BE2C (cell line): ENCODE measurements at regions not wholly inside any gene's neighbourhood (a gene's known extent, or its start where the extent isn't known, plus 50 kb on each side); places are given as distances from the start of the nearest gene placed in this dataset.
A peak's percentile ranks its signal among the peaks of the same experiment; 100 is the strongest.

Experiments
- DNase-seq: peaks from one replicate; pipeline ENCODE4 v3.0.0-alpha.2; 2020
- H3K27me3 ChIP-seq: fragments of 250-450 bp; sonication (Bioruptor Pico); 2 replicates; pipeline ENCODE4 v1.5.1; 2020; ENCODE audit warnings: mild to moderate bottlenecking
- H3K36me3 ChIP-seq: fragments of 250-450 bp; sonication (Bioruptor Pico); 2 replicates; pipeline ENCODE4 v1.5.1; 2020; ENCODE audit warnings: mild to moderate bottlenecking
- H3K4me1 ChIP-seq: fragments of 250-450 bp; sonication (Bioruptor Pico); 2 replicates; pipeline ENCODE4 v1.5.1; 2020
- H3K4me3 ChIP-seq: 2 replicates; pipeline ENCODE4 v1.5.1; 2011; ENCODE audit warnings: low read depth, low read length
- H3K9me3 ChIP-seq: fragments of 250-450 bp; sonication (Bioruptor Pico); 2 replicates; pipeline ENCODE4 v1.5.1; 2020
- TF ChIP-seq, protein P1 (sequence below): IDR thresholded peaks from 2 replicates; pipeline ENCODE4 v1.5.1; 2012; ENCODE audit warnings: mild to moderate bottlenecking, low read depth, low read length

DNA sequence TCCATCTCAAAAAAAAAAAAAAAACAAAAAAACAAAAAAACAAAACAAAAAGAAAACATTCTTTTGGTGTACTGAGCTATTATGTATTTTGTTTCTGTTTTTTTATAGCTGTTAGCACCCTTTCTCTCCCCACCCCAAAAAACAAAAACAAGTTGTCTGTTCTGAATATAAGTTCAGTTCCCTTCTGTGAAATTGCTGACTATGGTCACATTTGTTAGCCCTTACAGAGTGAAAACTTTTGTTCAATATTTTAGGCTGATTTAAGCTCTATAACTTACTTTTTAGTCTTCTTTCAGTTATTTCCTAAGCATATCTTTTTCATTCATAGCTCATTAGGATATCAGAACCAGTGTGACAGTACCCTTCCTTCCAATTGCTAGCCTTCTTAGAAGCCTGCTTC, 1056.6 kb upstream of the NCAM2 start:
- Histone ChIP-seq H3K4me1 (no peaks in the 10 kb centered on the region), H3K4me3 (no peak overlapping the region), H3K36me3 (no peaks in the 10 kb centered on the region), H3K9me3 (no peaks in the 10 kb centered on the region), H3K27me3 (no peaks in the 10 kb centered on the region)
- TF ChIP-seq, protein P1, sequence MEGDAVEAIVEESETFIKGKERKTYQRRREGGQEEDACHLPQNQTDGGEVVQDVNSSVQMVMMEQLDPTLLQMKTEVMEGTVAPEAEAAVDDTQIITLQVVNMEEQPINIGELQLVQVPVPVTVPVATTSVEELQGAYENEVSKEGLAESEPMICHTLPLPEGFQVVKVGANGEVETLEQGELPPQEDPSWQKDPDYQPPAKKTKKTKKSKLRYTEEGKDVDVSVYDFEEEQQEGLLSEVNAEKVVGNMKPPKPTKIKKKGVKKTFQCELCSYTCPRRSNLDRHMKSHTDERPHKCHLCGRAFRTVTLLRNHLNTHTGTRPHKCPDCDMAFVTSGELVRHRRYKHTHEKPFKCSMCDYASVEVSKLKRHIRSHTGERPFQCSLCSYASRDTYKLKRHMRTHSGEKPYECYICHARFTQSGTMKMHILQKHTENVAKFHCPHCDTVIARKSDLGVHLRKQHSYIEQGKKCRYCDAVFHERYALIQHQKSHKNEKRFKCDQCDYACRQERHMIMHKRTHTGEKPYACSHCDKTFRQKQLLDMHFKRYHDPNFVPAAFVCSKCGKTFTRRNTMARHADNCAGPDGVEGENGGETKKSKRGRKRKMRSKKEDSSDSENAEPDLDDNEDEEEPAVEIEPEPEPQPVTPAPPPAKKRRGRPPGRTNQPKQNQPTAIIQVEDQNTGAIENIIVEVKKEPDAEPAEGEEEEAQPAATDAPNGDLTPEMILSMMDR, result no peak
- no peak for DNase-seq

DNA sequence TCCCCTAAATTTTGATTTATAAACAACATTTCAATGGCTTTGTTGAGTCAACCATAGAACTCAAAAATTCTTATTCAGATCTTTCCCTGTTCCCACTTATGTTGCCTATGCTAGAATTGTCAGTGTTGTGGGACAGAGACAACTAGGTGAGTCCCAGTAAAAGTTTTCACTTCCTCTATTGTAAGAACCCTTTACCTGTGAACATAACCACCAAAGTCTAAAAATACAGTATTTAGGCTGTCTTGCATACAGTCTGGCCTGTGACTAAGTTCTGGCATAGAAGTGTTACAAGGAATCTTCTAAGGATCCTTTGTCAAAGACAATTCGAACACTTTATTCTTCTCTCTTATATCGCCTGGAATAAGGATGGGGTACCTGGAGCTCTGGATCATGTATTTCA, 1047.9 kb upstream of the NCAM2 start:
- Histone ChIP-seq H3K27me3 (no peaks in the 10 kb centered on the region), H3K9me3 (no peaks in the 10 kb centered on the region), H3K4me3 (no peak overlapping the region), H3K4me1 (peaks cover 5% of the 10 kb centered on the region; the same call in 1 of the 2 replicates), H3K36me3 (no peaks in the 10 kb centered on the region)
- TF ChIP-seq, protein P1, result no peak
- no peak for DNase-seq

DNA sequence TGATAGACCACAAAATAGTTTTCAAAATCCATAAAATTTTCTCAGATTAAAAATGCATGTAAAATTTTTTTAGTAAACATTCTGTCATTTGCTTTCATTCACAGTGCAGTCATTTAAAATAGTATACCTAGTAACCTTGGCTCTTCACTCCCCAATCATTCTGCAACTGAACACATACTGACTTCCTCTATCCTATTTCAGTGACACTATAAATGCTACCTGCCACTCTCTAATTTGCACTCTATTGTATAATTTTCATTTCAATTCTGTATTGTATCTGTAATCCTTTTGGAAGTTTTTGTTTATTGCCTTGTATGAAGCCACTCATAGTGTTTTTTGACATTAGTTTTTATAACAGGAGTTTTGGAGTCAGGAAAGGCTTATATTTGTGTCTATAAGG, 1029.1 kb upstream of the NCAM2 start:
- Histone ChIP-seq H3K27me3 (no peaks in the 10 kb centered on the region), H3K36me3 (no peaks in the 10 kb centered on the region), H3K4me1 (no peaks in the 10 kb centered on the region), H3K9me3 (no peaks in the 10 kb centered on the region), H3K4me3 (no peak overlapping the region)
- TF ChIP-seq, protein P1, result no peak
- DNase-seq, result no peak

DNA sequence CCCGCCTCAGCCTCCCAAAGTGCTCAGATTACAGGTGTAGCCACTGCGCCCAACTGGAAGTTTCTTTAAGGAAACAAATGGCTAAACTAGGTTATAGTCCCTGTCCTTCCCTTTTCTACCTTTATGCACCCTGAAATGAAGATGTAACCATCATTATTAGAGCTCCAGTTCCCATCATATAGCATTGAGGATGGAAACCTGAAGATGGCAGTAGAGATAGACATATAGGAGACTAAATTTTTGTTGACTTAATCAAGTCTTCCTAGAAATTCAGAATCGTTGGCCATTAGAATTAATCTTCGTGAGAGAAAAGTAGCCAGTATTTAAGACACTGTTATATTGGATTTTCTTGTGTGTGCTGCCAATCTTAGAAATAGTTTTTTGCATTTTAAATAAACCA, 1016.3 kb upstream of the NCAM2 start:
- no peaks in the 10 kb centered on the region for H3K36me3 ChIP-seq
- no peaks in the 10 kb centered on the region for H3K27me3 ChIP-seq
- no peaks in the 10 kb centered on the region for H3K4me1 ChIP-seq
- no peaks in the 10 kb centered on the region for H3K9me3 ChIP-seq
- H3K4me3 ChIP-seq, result no peak overlapping the region
- no peak for DNase-seq
- TF ChIP-seq, protein P1, result 0 out of 2 replicates have a peak, but pooled peaks have one; percentile 10

DNA sequence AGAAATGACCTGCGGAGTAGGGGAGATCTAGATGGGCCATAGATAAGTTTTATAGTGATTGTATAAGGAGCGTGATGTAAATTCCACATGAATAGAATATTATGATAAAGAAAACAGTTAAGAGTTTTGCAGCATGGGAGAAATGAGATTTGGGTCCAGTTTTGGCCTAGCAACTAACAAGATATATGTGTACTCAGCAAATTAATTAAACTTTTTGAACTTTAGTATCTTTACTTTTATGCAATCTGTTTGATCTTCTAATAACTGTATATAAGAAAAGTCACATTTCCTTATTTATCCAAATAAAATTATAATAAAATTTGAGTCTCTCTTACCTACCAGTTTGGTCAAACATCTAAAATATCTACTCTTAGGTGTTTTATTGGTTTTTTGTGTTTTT, 1011.8 kb upstream of the NCAM2 start:
- Histone ChIP-seq H3K27me3 (no peaks in the 10 kb centered on the region), H3K36me3 (no peaks in the 10 kb centered on the region), H3K4me3 (no peak overlapping the region), H3K4me1 (no peaks in the 10 kb centered on the region), H3K9me3 (no peaks in the 10 kb centered on the region)
- TF ChIP-seq, protein P1, result no peak
- DNase-seq, result no peak

DNA sequence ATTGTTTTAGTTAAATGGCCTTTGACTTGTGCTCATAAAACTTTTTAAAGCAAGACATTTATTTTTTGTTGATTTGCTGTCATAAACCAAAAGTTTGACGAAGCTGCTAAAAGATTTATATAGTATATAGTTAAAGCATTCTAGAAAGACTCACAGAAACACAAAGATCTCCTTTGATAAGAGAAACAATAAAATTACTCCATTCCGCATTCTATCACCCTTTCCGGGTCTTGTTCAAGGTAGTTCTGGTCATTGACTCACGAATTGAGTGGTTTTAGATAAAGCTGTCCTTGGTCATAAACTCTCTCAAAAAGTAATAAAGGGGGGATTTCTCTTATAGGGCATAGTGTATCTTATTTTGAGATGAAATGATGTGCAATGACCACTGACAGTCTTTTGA, 1010.5 kb upstream of the NCAM2 start:
- Histone ChIP-seq H3K4me3 (no peak overlapping the region), H3K36me3 (no peaks in the 10 kb centered on the region), H3K4me1 (no peaks in the 10 kb centered on the region), H3K9me3 (no peaks in the 10 kb centered on the region), H3K27me3 (no peaks in the 10 kb centered on the region)
- no peak for DNase-seq
- TF ChIP-seq, protein P1, result no peak
